WTC11 (cell line): ENCODE measurements at regions not wholly inside any gene's neighbourhood (a gene's known extent, or its start where the extent isn't known, plus 50 kb on each side); places are given as distances from the start of the nearest gene placed in this dataset.
A peak's percentile ranks its signal among the peaks of the same experiment; 100 is the strongest.

Experiments used
- ATAC-seq: fragments of 200-7000 bp; cut with Tn5 transposase; 2 replicates; pipeline ENCODE4 v1.10.0; 2021; ENCODE audit warnings: mild to moderate bottlenecking, moderate library complexity
- CTCF ChIA-PET: fragments of 300-600 bp; sonication (Branson Sonifier 250); formaldehyde crosslinking; loops from one replicate; lab custom pipeline; 2021; ENCODE audit warnings: antibody characterized with exemption; lab: Charles Lee
- POLR2A ChIA-PET: fragments of 350-600 bp; sonication (Branson Sonifier 250); formaldehyde crosslinking; loops from one replicate; lab custom pipeline; 2021; ENCODE audit warnings: antibody characterized with exemption; lab: Charles Lee
- DNase-seq: peaks from one replicate; pipeline ENCODE4 v3.0.0; 2021; ENCODE audit warnings: low spot score
- H3K27ac Mint-ChIP-seq: 2 replicates; pipeline ENCODE4 v1.8.0; 2021; ENCODE audit warnings: mixed read lengths
- H3K27me3 Mint-ChIP-seq: 2 replicates; pipeline ENCODE4 v1.8.0; 2021; ENCODE audit warnings: low read depth, mild to moderate bottlenecking, moderate library complexity, mixed read lengths
- H3K36me3 Mint-ChIP-seq: 2 replicates; pipeline ENCODE4 v1.8.0; 2021; ENCODE audit warnings: mixed read lengths
- H3K4me1 Mint-ChIP-seq: 2 replicates; pipeline ENCODE4 v1.8.0; 2022; ENCODE audit warnings: mixed read lengths
- H3K4me3 Mint-ChIP-seq: 2 replicates; pipeline ENCODE4 v1.8.0; 2021; ENCODE audit warnings: mild to moderate bottlenecking, moderate library complexity, mixed read lengths
- H3K9me3 Mint-ChIP-seq: 2 replicates; pipeline ENCODE4 v1.8.0; 2021; ENCODE audit warnings: mixed read lengths
- AFF4 ChIP-seq: sonication (generic); formaldehyde crosslinking; IDR thresholded peaks from 2 replicates; pipeline ENCODE4 v1.8.1; 2023; ENCODE audit warnings: mild to moderate bottlenecking, missing genetic modification reagents, borderline replicate concordance
- ATF2 ChIP-seq: sonication (generic); formaldehyde crosslinking; IDR thresholded peaks from 2 replicates; pipeline ENCODE4 v1.8.1; 2022; ENCODE audit warnings: low read depth, missing genetic modification reagents, borderline replicate concordance
- NFYB ChIP-seq: sonication (generic); formaldehyde crosslinking; conservative IDR thresholded peaks from 2 replicates; pipeline ENCODE4 v1.8.0; 2022; ENCODE audit warnings: low read depth, missing genetic modification reagents
- NR1H2 ChIP-seq: sonication (generic); formaldehyde crosslinking; IDR thresholded peaks from 2 replicates; pipeline ENCODE4 v1.9.0; 2021; ENCODE audit warnings: mild to moderate bottlenecking, moderate library complexity, missing genetic modification reagents
- OVOL2 ChIP-seq: fragments of 250-450 bp; sonication (Bioruptor Pico); IDR thresholded peaks from 2 replicates; pipeline ENCODE4 v1.9.0; 2021; ENCODE audit warnings: mild to moderate bottlenecking, borderline replicate concordance
- USF2 ChIP-seq: sonication (generic); formaldehyde crosslinking; IDR thresholded peaks from 2 replicates; pipeline ENCODE4 v1.8.1; 2023; ENCODE audit warnings: mild to moderate bottlenecking, missing genetic modification reagents, moderate library complexity
- ZNF219 ChIP-seq: sonication (generic); formaldehyde crosslinking; IDR thresholded peaks from 2 replicates; pipeline ENCODE4 v1.8.0; 2023; ENCODE audit warnings: missing genetic modification reagents, mild to moderate bottlenecking, borderline replicate concordance
- ZNF281 ChIP-seq: sonication (generic); formaldehyde crosslinking; IDR thresholded peaks from 2 replicates; pipeline ENCODE4 v1.8.0; 2023; ENCODE audit warnings: mild to moderate bottlenecking, missing genetic modification reagents
- ZNF396 ChIP-seq: fragments of 250-450 bp; sonication (Bioruptor Pico); IDR thresholded peaks from 2 replicates; pipeline ENCODE4 v1.8.0; 2021; ENCODE audit warnings: mild to moderate bottlenecking, moderate library complexity, borderline replicate concordance
- TF ChIP-seq, protein P1 (sequence below): sonication (generic); formaldehyde crosslinking; IDR thresholded peaks from 2 replicates; pipeline ENCODE4 v1.8.0; 2022; ENCODE audit warnings: missing genetic modification reagents
- TF ChIP-seq, protein P2 (sequence below): fragments of 200-600 bp; IDR thresholded peaks from 2 replicates; pipeline ENCODE4 v1.8.0; 2022; ENCODE audit warnings: antibody characterized with exemption
- TF ChIP-seq, protein P3 (sequence below): sonication (generic); formaldehyde crosslinking; IDR thresholded peaks from 2 replicates; pipeline ENCODE4 v1.8.0; 2022; ENCODE audit warnings: mild to moderate bottlenecking, missing genetic modification reagents

- no peak overlapping the region for H3K27ac Mint-ChIP-seq
- H3K36me3 Mint-ChIP-seq: no peaks in the 10 kb centered on the region
- DNase-seq: no peak
- CTCF ChIA-PET: interaction anchor here (1.7 kb wide), 1 partner anchor 15 kb away, joined by 4 read pairs; no protein-coding TSS in a partner anchor
- POLR2A ChIA-PET: no interaction called here
- H3K4me3 Mint-ChIP-seq: no peak overlapping the region
- no peaks in the 10 kb centered on the region for H3K9me3 Mint-ChIP-seq
- H3K27me3 Mint-ChIP-seq: no peaks in the 10 kb centered on the region; the same call in 1 of the 2 replicates
- no peak for TF ChIP-seq ZNF396 (CRISPR knock-in tag)
- TF ChIP-seq NR1H2 (CRISPR knock-in tag): no peak
- TF ChIP-seq USF2 (CRISPR knock-in tag): no peak
- no peak for TF ChIP-seq ZNF281 (CRISPR knock-in tag)
- TF ChIP-seq ZNF219 (CRISPR knock-in tag): no peak
- no peak for TF ChIP-seq ATF2 (CRISPR knock-in tag)
- TF ChIP-seq, all 79 proteins: peak for 0
- peaks cover 32% of the 10 kb centered on the region for H3K4me1 Mint-ChIP-seq
- ATAC-seq: no peak
These were observed 70.1 kb upstream of the NEDD4L start for GRCh38 chr18:57973889-57974288.

DNA sequence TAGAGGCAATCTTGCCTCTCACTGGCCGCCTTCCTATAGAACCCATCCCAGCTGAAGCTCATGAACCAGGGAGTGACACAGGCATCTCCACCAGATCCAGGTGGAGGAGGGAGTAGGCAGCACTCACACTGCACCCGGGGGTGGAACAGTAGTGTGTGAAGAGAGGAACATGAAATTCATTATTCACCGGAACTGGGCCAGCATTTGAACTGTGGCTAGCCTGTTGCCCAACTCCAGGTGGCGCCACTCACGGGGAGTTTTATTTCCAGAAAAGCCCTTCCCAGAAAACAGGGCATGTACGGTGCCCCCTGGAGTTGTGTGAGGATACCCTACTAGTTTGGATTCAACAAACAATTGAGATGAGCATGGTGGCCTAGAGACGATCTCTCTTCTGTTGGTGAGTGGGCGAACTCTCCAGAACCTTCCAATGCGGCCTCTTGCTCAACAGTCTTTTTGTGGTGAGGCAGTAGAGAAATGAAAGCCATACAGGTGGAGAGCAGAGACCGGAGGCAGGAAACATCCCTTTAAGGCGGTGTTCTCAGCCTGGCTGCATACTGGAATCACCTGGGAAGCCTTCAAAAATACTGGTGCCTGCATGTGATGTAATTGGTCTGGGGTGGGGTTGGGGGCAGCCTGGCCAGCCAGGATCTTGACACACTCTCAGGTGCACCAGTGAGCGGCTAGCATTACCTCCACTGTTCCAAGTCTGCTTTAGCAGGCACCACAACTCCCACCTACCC is 73.5 kb upstream of the NEDD4L start:
- H3K36me3 Mint-ChIP-seq: no peaks in the 10 kb centered on the region
- no peak overlapping the region for H3K27ac Mint-ChIP-seq
- DNase-seq (peak; percentile 76), ATAC-seq (peak; percentile 94)
- H3K4me1 Mint-ChIP-seq: peaks cover 15% of the 10 kb centered on the region
- H3K27me3 Mint-ChIP-seq: no peaks in the 10 kb centered on the region; the same call in 1 of the 2 replicates
- CTCF ChIA-PET: interaction anchor here (1.0 to 1.2 kb wide), 2 partner anchors 11 to 151 kb away, joined by 3 to 5 read pairs; no protein-coding TSS in a partner anchor
- H3K9me3 Mint-ChIP-seq: no peaks in the 10 kb centered on the region
- POLR2A ChIA-PET: no interaction called here
- no peak for TF ChIP-seq AFF4 (CRISPR knock-in tag)
- TF ChIP-seq, protein P1, sequence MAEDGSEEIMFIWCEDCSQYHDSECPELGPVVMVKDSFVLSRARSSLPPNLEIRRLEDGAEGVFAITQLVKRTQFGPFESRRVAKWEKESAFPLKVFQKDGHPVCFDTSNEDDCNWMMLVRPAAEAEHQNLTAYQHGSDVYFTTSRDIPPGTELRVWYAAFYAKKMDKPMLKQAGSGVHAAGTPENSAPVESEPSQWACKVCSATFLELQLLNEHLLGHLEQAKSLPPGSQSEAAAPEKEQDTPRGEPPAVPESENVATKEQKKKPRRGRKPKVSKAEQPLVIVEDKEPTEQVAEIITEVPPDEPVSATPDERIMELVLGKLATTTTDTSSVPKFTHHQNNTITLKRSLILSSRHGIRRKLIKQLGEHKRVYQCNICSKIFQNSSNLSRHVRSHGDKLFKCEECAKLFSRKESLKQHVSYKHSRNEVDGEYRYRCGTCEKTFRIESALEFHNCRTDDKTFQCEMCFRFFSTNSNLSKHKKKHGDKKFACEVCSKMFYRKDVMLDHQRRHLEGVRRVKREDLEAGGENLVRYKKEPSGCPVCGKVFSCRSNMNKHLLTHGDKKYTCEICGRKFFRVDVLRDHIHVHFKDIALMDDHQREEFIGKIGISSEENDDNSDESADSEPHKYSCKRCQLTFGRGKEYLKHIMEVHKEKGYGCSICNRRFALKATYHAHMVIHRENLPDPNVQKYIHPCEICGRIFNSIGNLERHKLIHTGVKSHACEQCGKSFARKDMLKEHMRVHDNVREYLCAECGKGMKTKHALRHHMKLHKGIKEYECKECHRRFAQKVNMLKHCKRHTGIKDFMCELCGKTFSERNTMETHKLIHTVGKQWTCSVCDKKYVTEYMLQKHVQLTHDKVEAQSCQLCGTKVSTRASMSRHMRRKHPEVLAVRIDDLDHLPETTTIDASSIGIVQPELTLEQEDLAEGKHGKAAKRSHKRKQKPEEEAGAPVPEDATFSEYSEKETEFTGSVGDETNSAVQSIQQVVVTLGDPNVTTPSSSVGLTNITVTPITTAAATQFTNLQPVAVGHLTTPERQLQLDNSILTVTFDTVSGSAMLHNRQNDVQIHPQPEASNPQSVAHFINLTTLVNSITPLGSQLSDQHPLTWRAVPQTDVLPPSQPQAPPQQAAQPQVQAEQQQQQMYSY (CRISPR knock-in tag): no peak
- TF ChIP-seq OVOL2 (CRISPR knock-in tag): no peak
- TF ChIP-seq, protein P2, sequence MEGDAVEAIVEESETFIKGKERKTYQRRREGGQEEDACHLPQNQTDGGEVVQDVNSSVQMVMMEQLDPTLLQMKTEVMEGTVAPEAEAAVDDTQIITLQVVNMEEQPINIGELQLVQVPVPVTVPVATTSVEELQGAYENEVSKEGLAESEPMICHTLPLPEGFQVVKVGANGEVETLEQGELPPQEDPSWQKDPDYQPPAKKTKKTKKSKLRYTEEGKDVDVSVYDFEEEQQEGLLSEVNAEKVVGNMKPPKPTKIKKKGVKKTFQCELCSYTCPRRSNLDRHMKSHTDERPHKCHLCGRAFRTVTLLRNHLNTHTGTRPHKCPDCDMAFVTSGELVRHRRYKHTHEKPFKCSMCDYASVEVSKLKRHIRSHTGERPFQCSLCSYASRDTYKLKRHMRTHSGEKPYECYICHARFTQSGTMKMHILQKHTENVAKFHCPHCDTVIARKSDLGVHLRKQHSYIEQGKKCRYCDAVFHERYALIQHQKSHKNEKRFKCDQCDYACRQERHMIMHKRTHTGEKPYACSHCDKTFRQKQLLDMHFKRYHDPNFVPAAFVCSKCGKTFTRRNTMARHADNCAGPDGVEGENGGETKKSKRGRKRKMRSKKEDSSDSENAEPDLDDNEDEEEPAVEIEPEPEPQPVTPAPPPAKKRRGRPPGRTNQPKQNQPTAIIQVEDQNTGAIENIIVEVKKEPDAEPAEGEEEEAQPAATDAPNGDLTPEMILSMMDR: peak; percentile 64
- TF ChIP-seq, protein P3, sequence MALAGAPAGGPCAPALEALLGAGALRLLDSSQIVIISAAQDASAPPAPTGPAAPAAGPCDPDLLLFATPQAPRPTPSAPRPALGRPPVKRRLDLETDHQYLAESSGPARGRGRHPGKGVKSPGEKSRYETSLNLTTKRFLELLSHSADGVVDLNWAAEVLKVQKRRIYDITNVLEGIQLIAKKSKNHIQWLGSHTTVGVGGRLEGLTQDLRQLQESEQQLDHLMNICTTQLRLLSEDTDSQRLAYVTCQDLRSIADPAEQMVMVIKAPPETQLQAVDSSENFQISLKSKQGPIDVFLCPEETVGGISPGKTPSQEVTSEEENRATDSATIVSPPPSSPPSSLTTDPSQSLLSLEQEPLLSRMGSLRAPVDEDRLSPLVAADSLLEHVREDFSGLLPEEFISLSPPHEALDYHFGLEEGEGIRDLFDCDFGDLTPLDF (CRISPR knock-in tag): no peak
- no peak for TF ChIP-seq NFYB (CRISPR knock-in tag)
- H3K4me3 Mint-ChIP-seq: no peak overlapping the region
